ENCODE measurements at regions not wholly inside any gene's neighbourhood (a gene's known extent, or its start where the extent isn't known, plus 50 kb on each side); places are given as distances from the start of the nearest gene placed in this dataset.
"Not testable (repeated sequence)": the region's sequence is repeated elsewhere in the genome, so short reads cannot be mapped to it uniquely, and the experiment has no call there.

- no peak for DNase-seq
Observed at GRCh38 chr2:186307871-186308270, 178.2 kb upstream of the ZC3H15 start.

GRCh38 chr2:186308347-186308746, 177.7 kb upstream of the ZC3H15 start:
- DNase-seq = peak; percentile 3

GRCh38 chr2:186309901-186310300, 176.2 kb upstream of the ZC3H15 start:
- DNase-seq = no peak

- DNase-seq = no peak
Observed at GRCh38 chr2:186319105-186319504, 167.0 kb upstream of the ZC3H15 start.

GRCh38 chr2:186325827-186326535, 160.1 kb upstream of the ZC3H15 start:
- DNase-seq = no peak

- no peak for DNase-seq
Observed at GRCh38 chr2:186327251-186327868, 158.7 kb upstream of the ZC3H15 start.

- no peak for DNase-seq
Observed at GRCh38 chr2:186328838-186329237, 157.2 kb upstream of the ZC3H15 start.

GRCh38 chr2:186330050-186330449, 156.0 kb upstream of the ZC3H15 start:
- no peak for DNase-seq

GRCh38 chr2:186339716-186340115, 146.3 kb upstream of the ZC3H15 start:
- DNase-seq = peak; percentile 4

- DNase-seq = no peak
Observed at GRCh38 chr2:186342029-186342428, 144.0 kb upstream of the ZC3H15 start.

- DNase-seq = no peak
Observed at GRCh38 chr2:186345745-186346144, 140.3 kb upstream of the ZC3H15 start.

- DNase-seq = no peak
Observed at GRCh38 chr2:186346216-186346615, 139.8 kb upstream of the ZC3H15 start.

- DNase-seq = peak; percentile 32
Observed at GRCh38 chr2:186347472-186347871, 138.6 kb upstream of the ZC3H15 start.

GRCh38 chr2:186348200-186348599, 137.9 kb upstream of the ZC3H15 start:
- DNase-seq = no peak

- peak; percentile 88 for DNase-seq
Observed at GRCh38 chr2:186349508-186349907, 136.6 kb upstream of the ZC3H15 start.

- not testable (repeated sequence) for DNase-seq
Observed at GRCh38 chr2:186354160-186354559, 131.9 kb upstream of the ZC3H15 start.

GRCh38 chr2:186365406-186365805, 120.7 kb upstream of the ZC3H15 start:
- DNase-seq = no peak

- DNase-seq = peak; percentile 66
Observed at GRCh38 chr2:186379052-186379451, 107.0 kb upstream of the ZC3H15 start.

- no peak for DNase-seq
Observed at GRCh38 chr2:186380805-186381204, 105.3 kb upstream of the ZC3H15 start.

GRCh38 chr2:186381573-186381972, 104.5 kb upstream of the ZC3H15 start:
- no peak for DNase-seq

- no peak for DNase-seq
Observed at GRCh38 chr2:186382932-186383331, 103.1 kb upstream of the ZC3H15 start.

- no peak for DNase-seq
Observed at GRCh38 chr2:186384226-186384625, 101.8 kb upstream of the ZC3H15 start.

- not testable (repeated sequence) for DNase-seq
Observed at GRCh38 chr2:186385638-186386201, 100.3 kb upstream of the ZC3H15 start.

- no peak for DNase-seq
Observed at GRCh38 chr2:186399082-186399644, 86.9 kb upstream of the ZC3H15 start.

Measured in NCI-H226 (cell line).